ENCODE measurements at regions not wholly inside any gene's neighbourhood (a gene's known extent, or its start where the extent isn't known, plus 50 kb on each side); places are given as distances from the start of the nearest gene placed in this dataset.

- intact Hi-C loops (cut with DNase I), result no loop called here
- no peaks in the 10 kb centered on the region for H3K9me3 ChIP-seq
- no peak for DNase-seq
- 26 to 29% methylated on average over 3 of the region's 3 CpGs for WGBS, 2 donors
- no peak overlapping the region for H3K4me3 ChIP-seq
- no peaks in the 10 kb centered on the region for H3K27me3 ChIP-seq
- no peaks in the 10 kb centered on the region for H3K36me3 ChIP-seq
- TF ChIP-seq CTCF (IDR thresholded peaks at IDR 0.05) (no peak), POLR2A (IDR thresholded peaks at IDR 0.05) (no peak)
- H3K27ac ChIP-seq, result peak overlapping the region in 1 of 4 donors; percentile 20
- peaks cover 0 to 22% (median 4%) of the 10 kb centered on the region in 3 donors for H3K4me1 ChIP-seq
Observed at GRCh38 chr7:41147606-41148485, 555.0 kb downstream of the INHBA start.

GRCh38 chr7:41146429-41146828, 556.5 kb downstream of the INHBA start:
- DNase-seq, result no peak
- Histone ChIP-seq H3K36me3 (no peaks in the 10 kb centered on the region), H3K4me3 (no peak overlapping the region), H3K27ac (no peak overlapping the region), H3K4me1 (peaks cover 0 to 22% (median 4%) of the 10 kb centered on the region in 3 donors), H3K9me3 (no peaks in the 10 kb centered on the region), H3K27me3 (no peaks in the 10 kb centered on the region)
- intact Hi-C loops (cut with DNase I), result no loop called here
- TF ChIP-seq POLR2A (IDR thresholded peaks at IDR 0.05), result no peak
- TF ChIP-seq CTCF (IDR thresholded peaks at IDR 0.05), result no peak
- 53 to 55% methylated on average over 3 of the region's 3 CpGs for WGBS, 2 donors

GRCh38 chr7:41145656-41146055, 557.2 kb downstream of the INHBA start:
- DNase-seq, result no peak
- H3K9me3 ChIP-seq, result no peaks in the 10 kb centered on the region
- H3K27ac ChIP-seq, result no peak overlapping the region
- intact Hi-C loops (cut with DNase I), result no loop called here
- H3K36me3 ChIP-seq, result no peaks in the 10 kb centered on the region
- H3K27me3 ChIP-seq, result no peaks in the 10 kb centered on the region
- H3K4me3 ChIP-seq, result no peak overlapping the region
- TF ChIP-seq POLR2A (IDR thresholded peaks at IDR 0.05), result no peak
- TF ChIP-seq CTCF (IDR thresholded peaks at IDR 0.05), result no peak
- 79 to 83% methylated on average over 3 of the region's 3 CpGs for WGBS, 2 donors
- peaks cover 0 to 22% (median 4%) of the 10 kb centered on the region in 3 donors for H3K4me1 ChIP-seq

DNA sequence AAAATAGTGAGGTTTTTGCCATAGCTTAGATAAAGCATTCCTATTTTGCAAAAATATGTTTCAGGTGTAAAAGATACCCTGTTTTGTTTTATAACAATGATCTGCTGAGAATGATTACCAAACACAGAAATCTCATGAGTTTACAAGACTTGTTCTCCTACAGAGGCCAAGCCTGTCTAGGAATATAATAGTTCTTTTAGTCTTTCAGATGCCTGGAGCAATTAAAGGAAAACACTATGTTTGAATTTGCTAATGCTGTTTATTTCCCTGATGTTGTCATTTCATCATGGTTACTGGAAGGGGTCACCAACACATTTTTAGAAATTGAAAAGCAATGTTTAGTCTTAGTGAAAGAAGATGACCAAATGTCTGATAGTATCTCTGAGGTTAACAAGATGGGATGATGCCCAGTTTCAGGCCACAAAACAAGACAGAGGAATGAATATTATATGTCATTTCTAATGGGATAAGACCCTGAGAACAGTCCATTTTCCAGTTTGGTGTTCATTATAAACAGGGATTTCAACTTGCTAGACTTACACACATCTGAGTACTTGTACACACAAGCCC, 559.9 kb downstream of the INHBA start:
- H3K4me1 ChIP-seq, result peaks cover 0 to 8% (median 4%) of the 10 kb centered on the region in 3 donors
- TF ChIP-seq CTCF (IDR thresholded peaks at IDR 0.05) (no peak), POLR2A (IDR thresholded peaks at IDR 0.05) (no peak)
- no peaks in the 10 kb centered on the region for H3K27me3 ChIP-seq
- no peak for DNase-seq
- H3K27ac ChIP-seq, result no peak overlapping the region
- no peaks in the 10 kb centered on the region for H3K9me3 ChIP-seq
- H3K36me3 ChIP-seq, result no peaks in the 10 kb centered on the region
- H3K4me3 ChIP-seq, result no peak overlapping the region
- intact Hi-C loops (cut with DNase I), result no loop called here

- DNase-seq, result no peak
- no peak overlapping the region for H3K4me3 ChIP-seq
- peaks cover 0 to 12% (median 0%) of the 10 kb centered on the region in 3 donors for H3K4me1 ChIP-seq
- WGBS, 2 donors, result 86 to 90% methylated on average over 5 of the region's 5 CpGs
- no peaks in the 10 kb centered on the region for H3K27me3 ChIP-seq
- intact Hi-C loops (cut with DNase I), result no loop called here
- no peaks in the 10 kb centered on the region for H3K36me3 ChIP-seq
- TF ChIP-seq POLR2A (IDR thresholded peaks at IDR 0.05), result no peak
- no peak for TF ChIP-seq CTCF (IDR thresholded peaks at IDR 0.05)
- no peaks in the 10 kb centered on the region for H3K9me3 ChIP-seq
- no peak overlapping the region for H3K27ac ChIP-seq
Observed at GRCh38 chr7:41139789-41140188, 563.1 kb downstream of the INHBA start.
